ENCODE measurements at regions not wholly inside any gene's neighbourhood (a gene's known extent, or its start where the extent isn't known, plus 50 kb on each side); places are given as distances from the start of the nearest gene placed in this dataset.

GRCh38 chr12:115886666-115887065 is 390.8 kb downstream of the MED13L start (continued):
- TF ChIP-seq CHD4 (IDR thresholded peaks at IDR 0.05; ENCODE audit: borderline replicate concordance), result no peak

GRCh38 chr12:115885040-115885690 is 392.3 kb downstream of the MED13L start:
- ATAC-seq (no peak), DNase-seq (ENCODE audit: low read depth in 1 of 2, low spot score in 1 of 2) (no peak), FAIRE-seq (no peak)
- peaks cover 5% of the 10 kb centered on the region; the same call in 1 of the 3 replicates for H3K9me3 ChIP-seq
- 42% methylated on average over 12 of the region's 12 CpGs for WGBS (ENCODE audit: missing lambda C conversion rate)
- no peak overlapping the region for H3K4me2 ChIP-seq
- CTCF ChIA-PET, result interaction anchor here (0.8 to 5.6 kb wide), 3 partner anchors 11 to 20 kb away, joined by 3 to 39 read pairs (median 4); no protein-coding TSS in a partner anchor
- POLR2A ChIA-PET, result no interaction called here
- TF ChIP-seq POLR2A (IDR thresholded peaks at IDR 0.05; ENCODE audit: low read length) (no peak), SMC3 (IDR thresholded peaks at IDR 0.05) (no peak), ATOH8 (CRISPR knock-in tag; IDR thresholded peaks at IDR 0.05; ENCODE audit: low read depth) (no peak), EHMT2 (IDR thresholded peaks at IDR 0.05; ENCODE audit: low read depth) (no peak), MYC (IDR thresholded peaks at IDR 0.05; ENCODE audit: borderline replicate concordance, low read length) (no peak), RNF2 (IDR thresholded peaks at IDR 0.05; ENCODE audit: borderline replicate concordance, low read depth) (no peak), PHF8 (IDR thresholded peaks at IDR 0.05; ENCODE audit: borderline replicate concordance, low read depth) (no peak), KDM1A (IDR thresholded peaks at IDR 0.05; ENCODE audit: low read depth) (no peak), SREBF2 (IDR thresholded peaks at IDR 0.05) (no peak), FOSB (CRISPR knock-in tag; IDR thresholded peaks at IDR 0.05) (no peak), HOXB5 (CRISPR knock-in tag; IDR thresholded peaks at IDR 0.05) (no peak)
- H3K4me1 ChIP-seq, result no peaks in the 10 kb centered on the region
- no peak overlapping the region for H3K27ac ChIP-seq
- H3K4me3 ChIP-seq, result no peak overlapping the region

- H3K4me3 ChIP-seq, result no peak overlapping the region
- no peak overlapping the region for H3K27ac ChIP-seq
- FAIRE-seq (no peak), DNase-seq (ENCODE audit: low read depth in 1 of 2, low spot score in 1 of 2) (no peak), ATAC-seq (no peak)
- H3K9me3 ChIP-seq, result peaks cover 5% of the 10 kb centered on the region; the same call in 1 of the 3 replicates
- CTCF ChIA-PET, result interaction anchor here (1.8 to 5.6 kb wide), 2 partner anchors 12 to 35 kb away, joined by 7 to 39 read pairs; no protein-coding TSS in a partner anchor
- H3K4me1 ChIP-seq, result no peaks in the 10 kb centered on the region
- TF ChIP-seq BHLHE40 (IDR thresholded peaks at IDR 0.05; ENCODE audit: low read depth, low read length) (no peak), POLR2A (IDR thresholded peaks at IDR 0.05; ENCODE audit: low read length) (no peak)
- H3K4me2 ChIP-seq, result no peak overlapping the region
- POLR2A ChIA-PET, result no interaction called here
Observed at GRCh38 chr12:115882936-115883335, 394.6 kb downstream of the MED13L start.

GRCh38 chr12:115880238-115880637 is 397.3 kb downstream of the MED13L start:
- CTCF ChIA-PET, result interaction anchor here (1.1 to 5.6 kb wide), 4 partner anchors 9 to 829 kb away, joined by 3 to 39 read pairs (median 6); no protein-coding TSS in a partner anchor
- POLR2A ChIA-PET, result no interaction called here
- 59% methylated on average over 3 of the region's 3 CpGs for WGBS (ENCODE audit: missing lambda C conversion rate)
- no peak for TF ChIP-seq ATOH8 (CRISPR knock-in tag; IDR thresholded peaks at IDR 0.05; ENCODE audit: low read depth)
- TF ChIP-seq KDM5A (IDR thresholded peaks at IDR 0.05), result no peak
- no peak for TF ChIP-seq HOXB13 (CRISPR knock-in tag; IDR thresholded peaks at IDR 0.05; ENCODE audit: low read depth)
- no peak for TF ChIP-seq HMGXB4 (CRISPR knock-in tag; IDR thresholded peaks at IDR 0.05; ENCODE audit: borderline replicate concordance)
- no peak for TF ChIP-seq MYC (IDR thresholded peaks at IDR 0.05; ENCODE audit: borderline replicate concordance, low read length)
- no peak for TF ChIP-seq PHF8 (IDR thresholded peaks at IDR 0.05; ENCODE audit: borderline replicate concordance, low read depth)
- TF ChIP-seq NFE2L2 (conservative IDR thresholded peaks at IDR 0.05; ENCODE audit: low read length), result no peak
- TF ChIP-seq JUN (IDR thresholded peaks at IDR 0.05), result no peak
- no peak for TF ChIP-seq HOXA7 (CRISPR knock-in tag; IDR thresholded peaks at IDR 0.05)
- no peak for TF ChIP-seq EP300 (IDR thresholded peaks at IDR 0.05)
- no peak for TF ChIP-seq MAZ (IDR thresholded peaks at IDR 0.05; ENCODE audit: borderline replicate concordance, low read depth, low read length)
- TF ChIP-seq RCOR1 (IDR thresholded peaks at IDR 0.05; ENCODE audit: low read depth, low read length), result no peak
- TF ChIP-seq NR3C1 (IDR thresholded peaks at IDR 0.05), result no peak
- TF ChIP-seq POLR2AphosphoS2 (conservative IDR thresholded peaks at IDR 0.05; ENCODE audit: low read length), result no peak
- no peak for TF ChIP-seq TFCP2L1 (CRISPR knock-in tag; IDR thresholded peaks at IDR 0.05)
- TF ChIP-seq EHMT2 (IDR thresholded peaks at IDR 0.05; ENCODE audit: low read depth), result no peak
- no peak for TF ChIP-seq POLR2A (IDR thresholded peaks at IDR 0.05; ENCODE audit: low read length)
- FAIRE-seq (no peak), ATAC-seq (no peak), DNase-seq (ENCODE audit: low read depth in 1 of 2, low spot score in 1 of 2) (no peak)
- H3K27ac ChIP-seq, result no peak overlapping the region
- no peaks in the 10 kb centered on the region for H3K4me1 ChIP-seq
- H3K9me3 ChIP-seq, result peaks cover 5% of the 10 kb centered on the region; the same call in 1 of the 3 replicates
- H3K4me3 ChIP-seq, result no peak overlapping the region
- H3K4me2 ChIP-seq, result no peak overlapping the region

Measured in A549 (cell line).